Neural progenitor cell (in vitro differentiated cells): ENCODE measurements at regions not wholly inside any gene's neighbourhood (a gene's known extent, or its start where the extent isn't known, plus 50 kb on each side); places are given as distances from the start of the nearest gene placed in this dataset.

Experiments
- DNase-seq: peaks from one replicate; pipeline ENCODE4 v3.0.0-alpha.2; 2016; ENCODE audit warnings: low spot score
- H2AFZ ChIP-seq: fragments of 200-600 bp; sonication (generic); replicated peaks from 2 replicates; pipeline ENCODE4 v1.6.1; 2016; ENCODE audit warnings: antibody characterized with exemption
- H3F3A ChIP-seq: fragments of 200-600 bp; sonication (generic); 2 replicates; pipeline ENCODE4 v1.6.1; 2016; ENCODE audit warnings: antibody characterized with exemption, low read depth
- H3K27ac ChIP-seq: fragments of 200-600 bp; sonication (generic); 2 replicates; pipeline ENCODE4 v1.5.1; 2016; ENCODE audit warnings: mild to moderate bottlenecking
- H3K27me3 ChIP-seq: fragments of 200-600 bp; sonication (generic); 2 replicates; pipeline ENCODE4 v1.6.1; 2016; ENCODE audit warnings: mild to moderate bottlenecking, moderate library complexity
- H3K36me3 ChIP-seq: fragments of 200-600 bp; sonication (generic); 2 replicates; pipeline ENCODE4 v1.5.1; 2016
- H3K4me1 ChIP-seq: fragments of 200-600 bp; sonication (generic); 2 replicates; pipeline ENCODE4 v1.6.1; 2016; ENCODE audit warnings: mixed run types
- H3K4me2 ChIP-seq: fragments of 200-600 bp; sonication (generic); 2 replicates; pipeline ENCODE4 v1.6.1; 2016
- H3K4me3 ChIP-seq: fragments of 200-600 bp; sonication (generic); 2 replicates; pipeline ENCODE4 v1.5.1; 2016
- H3K79me2 ChIP-seq: fragments of 200-600 bp; sonication (generic); 2 replicates; pipeline ENCODE4 v1.6.1; 2016; ENCODE audit warnings: low read depth
- H3K9ac ChIP-seq: fragments of 200-600 bp; sonication (generic); 2 replicates; pipeline ENCODE4 v1.6.1; 2016
- H3K9me3 ChIP-seq: fragments of 200-600 bp; sonication (generic); 2 replicates; pipeline ENCODE4 v1.5.1; 2016; ENCODE audit warnings: low read depth
- H4K20me1 ChIP-seq: fragments of 200-600 bp; sonication (generic); 2 replicates; pipeline ENCODE4 v1.6.1; 2016; ENCODE audit warnings: low read depth
- H3K27ac Mint-ChIP-seq: 3 replicates; pipeline ENCODE4 v1.8.0; 2021; ENCODE audit warnings: mixed read lengths
- H3K27me3 Mint-ChIP-seq: 2 replicates; pipeline ENCODE4 v1.8.0; 2022; ENCODE audit warnings: low read depth, mild to moderate bottlenecking, inconsistent platforms, moderate library complexity, mixed read lengths; ENCODE audit not compliant: insufficient read depth
- H3K36me3 Mint-ChIP-seq: 3 replicates; pipeline ENCODE4 v1.8.0; 2021; ENCODE audit warnings: mixed read lengths
- H3K4me1 Mint-ChIP-seq: 3 replicates; pipeline ENCODE4 v1.8.0; 2021; ENCODE audit warnings: mixed read lengths
- H3K4me3 Mint-ChIP-seq: 3 replicates; pipeline ENCODE4 v1.8.0; 2021; ENCODE audit warnings: mild to moderate bottlenecking, moderate library complexity, mixed read lengths
- H3K9me3 Mint-ChIP-seq: 3 replicates; pipeline ENCODE4 v1.8.0; 2020; ENCODE audit warnings: mixed read lengths
- CTCF ChIP-seq: fragments of 200-600 bp; sonication (generic); IDR thresholded peaks from 2 replicates; pipeline ENCODE4 v1.5.1; 2017; ENCODE audit warnings: antibody characterized with exemption, mild to moderate bottlenecking
- EZH2 ChIP-seq: fragments of 200-600 bp; sonication (generic); IDR thresholded peaks from 2 replicates; pipeline ENCODE4 v1.6.1; 2017; ENCODE audit warnings: antibody characterized with exemption, mild to moderate bottlenecking, moderate library complexity
- EZH2phosphoT487 ChIP-seq: fragments of 200-600 bp; sonication (generic); IDR thresholded peaks from 2 replicates; pipeline ENCODE4 v1.6.1; 2017; ENCODE audit warnings: antibody characterized with exemption

GRCh38 chr14:82521191-82521590 lies 987.5 kb upstream of the SEL1L start:
- Histone ChIP-seq H3K27me3 (no peaks in the 10 kb centered on the region), H3K36me3 (no peaks in the 10 kb centered on the region), H3K4me2 (no peak overlapping the region), H3K4me3 (no peak overlapping the region), H3K79me2 (no peaks in the 10 kb centered on the region), H3K9ac (no peak overlapping the region), H3F3A (no peaks in the 10 kb centered on the region), H4K20me1 (no peaks in the 10 kb centered on the region), H2AFZ (no peak overlapping the region), H3K27ac (no peak overlapping the region), H3K9me3 (no peaks in the 10 kb centered on the region), H3K4me1 (no peaks in the 10 kb centered on the region)
- no peaks in the 10 kb centered on the region for H3K36me3 Mint-ChIP-seq
- no peak overlapping the region for H3K4me3 Mint-ChIP-seq
- peaks cover 3% of the 10 kb centered on the region for H3K4me1 Mint-ChIP-seq
- peaks cover 2% of the 10 kb centered on the region for H3K9me3 Mint-ChIP-seq
- H3K27ac Mint-ChIP-seq: no peak overlapping the region
- DNase-seq: no peak
- TF ChIP-seq EZH2phosphoT487 (no peak), CTCF (no peak), EZH2 (no peak)
- H3K27me3 Mint-ChIP-seq: peaks cover 4% of the 10 kb centered on the region

GRCh38 chr14:82528016-82528415 lies 994.4 kb upstream of the SEL1L start:
- H3K27ac Mint-ChIP-seq: no peak overlapping the region
- no peaks in the 10 kb centered on the region for H3K79me2 ChIP-seq

GRCh38 chr14:82533351-82533750 lies 999.7 kb upstream of the SEL1L start:
- Histone ChIP-seq H3F3A (no peaks in the 10 kb centered on the region), H3K36me3 (no peaks in the 10 kb centered on the region), H3K9me3 (no peaks in the 10 kb centered on the region), H3K27me3 (no peaks in the 10 kb centered on the region), H3K4me1 (peaks cover 7% of the 10 kb centered on the region), H4K20me1 (no peaks in the 10 kb centered on the region), H3K9ac (no peak overlapping the region), H3K27ac (no peak overlapping the region), H3K79me2 (no peaks in the 10 kb centered on the region), H3K4me2 (no peak overlapping the region), H3K4me3 (no peak overlapping the region), H2AFZ (no peak overlapping the region)
- Mint-ChIP-seq H3K4me1 (peaks cover 37% of the 10 kb centered on the region), H3K9me3 (no peaks in the 10 kb centered on the region), H3K27me3 (peaks cover 3% of the 10 kb centered on the region), H3K4me3 (no peak overlapping the region), H3K27ac (no peak overlapping the region), H3K36me3 (no peaks in the 10 kb centered on the region)
- no peak for DNase-seq
- no peak for TF ChIP-seq EZH2
- TF ChIP-seq CTCF: no peak
- no peak for TF ChIP-seq EZH2phosphoT487

More at GRCh38 chr14:82528016-82528415, 994.4 kb upstream of the SEL1L start:
- Histone ChIP-seq H3K27me3 (no peaks in the 10 kb centered on the region), H4K20me1 (no peaks in the 10 kb centered on the region), H3K4me3 (no peak overlapping the region), H3K27ac (no peak overlapping the region), H3K9ac (no peak overlapping the region), H3K4me1 (no peaks in the 10 kb centered on the region), H2AFZ (no peak overlapping the region), H3K36me3 (no peaks in the 10 kb centered on the region), H3K9me3 (no peaks in the 10 kb centered on the region), H3F3A (no peaks in the 10 kb centered on the region), H3K4me2 (no peak overlapping the region)
- DNase-seq: no peak
- H3K4me3 Mint-ChIP-seq: no peak overlapping the region
- no peaks in the 10 kb centered on the region for H3K9me3 Mint-ChIP-seq
- H3K4me1 Mint-ChIP-seq: peaks cover 10% of the 10 kb centered on the region
- no peaks in the 10 kb centered on the region for H3K36me3 Mint-ChIP-seq
- no peaks in the 10 kb centered on the region for H3K27me3 Mint-ChIP-seq
- TF ChIP-seq EZH2phosphoT487 (no peak), EZH2 (no peak), CTCF (no peak)
